HFFc6 (cell line): ENCODE measurements at regions not wholly inside any gene's neighbourhood (a gene's known extent, or its start where the extent isn't known, plus 50 kb on each side); places are given as distances from the start of the nearest gene placed in this dataset.

Experiments used
- DNase-seq: peaks from one replicate; pipeline ENCODE4 v3.0.0-alpha.2; 2018
- H3K27ac Mint-ChIP-seq: 2 replicates; pipeline ENCODE4 v1.8.0; 2020; ENCODE audit warnings: mild to moderate bottlenecking, mixed read lengths
- H3K27me3 Mint-ChIP-seq: 2 replicates; pipeline ENCODE4 v1.8.0; 2021; ENCODE audit warnings: mild to moderate bottlenecking, moderate library complexity, mixed read lengths; ENCODE audit not compliant: insufficient read depth
- H3K36me3 Mint-ChIP-seq: 2 replicates; pipeline ENCODE4 v1.8.0; 2021; ENCODE audit warnings: low read depth, mixed read lengths
- H3K4me1 Mint-ChIP-seq: 2 replicates; pipeline ENCODE4 v1.8.0; 2020; ENCODE audit warnings: low read depth, mixed read lengths
- H3K4me3 Mint-ChIP-seq: 2 replicates; pipeline ENCODE4 v1.8.0; 2020; ENCODE audit warnings: mild to moderate bottlenecking, moderate library complexity, mixed read lengths
- H3K9me3 Mint-ChIP-seq: 2 replicates; pipeline ENCODE4 v1.8.0; 2020; ENCODE audit warnings: mild to moderate bottlenecking, mixed read lengths
- CTCF ChIP-seq: fragments of 200-600 bp; sonication (generic); IDR thresholded peaks from 2 replicates; pipeline ENCODE4 v1.5.0; 2021; ENCODE audit warnings: antibody characterized with exemption, mild to moderate bottlenecking

- no peak overlapping the region for H3K27ac Mint-ChIP-seq
- peaks cover 1% of the 10 kb centered on the region; the same call in 1 of the 2 replicates for H3K27me3 Mint-ChIP-seq
- no peak for TF ChIP-seq CTCF
- H3K4me3 Mint-ChIP-seq = no peak overlapping the region
- peaks cover 7% of the 10 kb centered on the region for H3K36me3 Mint-ChIP-seq
- H3K4me1 Mint-ChIP-seq = peaks cover 9% of the 10 kb centered on the region
- DNase-seq = no peak
- H3K9me3 Mint-ChIP-seq = peaks cover 7% of the 10 kb centered on the region
Measured at GRCh38 chr10:44519361-44519760, 134.5 kb upstream of the CXCL12 start.

- peaks cover 9% of the 10 kb centered on the region for H3K9me3 Mint-ChIP-seq
- DNase-seq = peak; percentile 31
- no peak for TF ChIP-seq CTCF
- H3K27ac Mint-ChIP-seq = no peak overlapping the region
- H3K4me3 Mint-ChIP-seq = no peak overlapping the region
- peaks cover 1% of the 10 kb centered on the region; the same call in 1 of the 2 replicates for H3K27me3 Mint-ChIP-seq
- H3K36me3 Mint-ChIP-seq = peaks cover 11% of the 10 kb centered on the region
- H3K4me1 Mint-ChIP-seq = peaks cover 9% of the 10 kb centered on the region
Measured at GRCh38 chr10:44520651-44521050, 135.8 kb upstream of the CXCL12 start.

GRCh38 chr10:44539178-44539577, 154.3 kb upstream of the CXCL12 start:
- H3K27ac Mint-ChIP-seq = no peak overlapping the region
- H3K9me3 Mint-ChIP-seq = 0 out of 2 replicates have a peak, but pooled peaks cover 6% of the 10 kb centered on the region
- no peaks in the 10 kb centered on the region for H3K4me1 Mint-ChIP-seq
- no peak for TF ChIP-seq CTCF
- peaks cover 7% of the 10 kb centered on the region for H3K36me3 Mint-ChIP-seq
- H3K27me3 Mint-ChIP-seq = no peaks in the 10 kb centered on the region; the same call in 1 of the 2 replicates
- DNase-seq = no peak
- no peak overlapping the region for H3K4me3 Mint-ChIP-seq

GRCh38 chr10:44552726-44553125, 167.8 kb upstream of the CXCL12 start:
- Mint-ChIP-seq H3K4me3 (no peak overlapping the region), H3K27me3 (peaks cover 1% of the 10 kb centered on the region), H3K9me3 (peaks cover 15% of the 10 kb centered on the region), H3K36me3 (peaks cover 10% of the 10 kb centered on the region), H3K4me1 (peaks cover 8% of the 10 kb centered on the region; the same call in 1 of the 2 replicates), H3K27ac (no peak overlapping the region)
- no peak for TF ChIP-seq CTCF
- no peak for DNase-seq

GRCh38 chr10:44557596-44558191, 172.8 kb upstream of the CXCL12 start:
- Mint-ChIP-seq H3K27me3 (peaks cover 1% of the 10 kb centered on the region; the same call in 1 of the 2 replicates), H3K4me3 (no peak overlapping the region), H3K9me3 (no peaks in the 10 kb centered on the region), H3K36me3 (peaks cover 5% of the 10 kb centered on the region; the same call in 1 of the 2 replicates), H3K4me1 (peaks cover 17% of the 10 kb centered on the region), H3K27ac (no peak overlapping the region)
- no peak for TF ChIP-seq CTCF
- DNase-seq = no peak
